Stimulated activated CD4-positive, alpha-beta T cell treated with anti-CD3 and anti-CD28 coated beads, Interleukin-1b, Interleukin-23, amount 100 ng/mL, for 4 hours (primary cell): ENCODE measurements at regions not wholly inside any gene's neighbourhood (a gene's known extent, or its start where the extent isn't known, plus 50 kb on each side); places are given as distances from the start of the nearest gene placed in this dataset.
"Not testable (repeated sequence)": the region's sequence is repeated elsewhere in the genome, so short reads cannot be mapped to it uniquely, and the experiment has no call there.

Experiments used
- DNase-seq, 2 donors: peaks; one replicate each; pipeline ENCODE4 v3.0.0-alpha.2; 2020; ENCODE audit warnings: low read depth in 2 of 2

DNA sequence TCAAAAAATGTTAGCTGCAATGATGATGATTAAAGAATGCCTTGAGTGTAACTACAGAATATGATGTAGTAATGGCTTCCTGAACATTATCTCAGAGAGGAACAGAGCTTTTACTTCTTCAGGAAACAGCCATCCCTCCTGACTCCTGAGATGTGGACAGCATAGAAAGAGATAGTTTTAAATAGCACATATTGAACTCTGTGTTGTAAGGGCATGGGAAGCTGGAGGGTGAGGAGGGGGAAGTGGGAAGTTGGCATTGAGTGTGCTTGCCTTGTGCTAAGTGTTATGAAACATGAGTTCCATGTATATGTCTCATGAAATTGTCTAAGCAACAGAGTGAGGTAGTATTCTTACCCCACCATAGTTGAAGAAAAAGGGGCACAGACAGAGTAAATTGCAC is 161.5 kb upstream of the SLC28A3 start:
- no peak for DNase-seq

DNA sequence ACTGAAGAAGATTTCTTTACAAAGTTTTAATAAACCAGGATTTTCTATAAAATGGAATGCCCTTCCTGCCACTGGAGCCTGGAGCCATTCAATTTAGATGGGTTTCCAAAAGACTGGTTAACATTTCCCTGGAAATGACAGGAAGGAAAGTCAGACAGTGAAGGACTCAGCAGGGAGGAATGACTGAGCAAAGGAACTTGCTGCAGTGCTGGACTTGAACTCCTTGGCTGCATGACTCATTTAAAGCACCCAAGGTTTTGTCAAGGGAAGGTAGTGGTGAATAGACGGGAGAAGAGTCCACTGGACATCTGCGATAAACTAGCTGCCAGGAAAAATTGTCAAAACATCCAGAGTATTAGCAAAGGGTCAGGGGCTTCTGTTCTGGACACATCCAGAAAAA is 163.8 kb upstream of the SLC28A3 start:
- DNase-seq, result no peak

DNA sequence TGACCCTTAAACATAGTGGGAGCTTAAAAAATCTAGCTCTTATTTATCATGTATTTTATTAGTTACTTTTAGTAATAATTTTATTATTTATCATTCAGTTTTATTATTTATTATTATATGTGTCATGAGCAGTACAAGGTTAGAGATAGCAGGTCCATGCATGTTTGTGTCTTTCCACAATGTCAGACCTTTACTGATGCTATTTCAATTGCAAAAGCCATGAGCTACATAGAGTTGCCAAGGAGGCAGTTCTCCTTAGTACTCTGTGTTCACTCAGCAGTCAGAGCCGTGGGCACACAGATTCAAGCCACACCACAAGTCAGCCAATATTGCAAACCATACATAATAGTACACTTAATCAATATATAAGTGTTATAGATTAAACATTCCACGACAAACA is 157.9 kb upstream of the NTRK2 start:
- DNase-seq, result no peak

DNA sequence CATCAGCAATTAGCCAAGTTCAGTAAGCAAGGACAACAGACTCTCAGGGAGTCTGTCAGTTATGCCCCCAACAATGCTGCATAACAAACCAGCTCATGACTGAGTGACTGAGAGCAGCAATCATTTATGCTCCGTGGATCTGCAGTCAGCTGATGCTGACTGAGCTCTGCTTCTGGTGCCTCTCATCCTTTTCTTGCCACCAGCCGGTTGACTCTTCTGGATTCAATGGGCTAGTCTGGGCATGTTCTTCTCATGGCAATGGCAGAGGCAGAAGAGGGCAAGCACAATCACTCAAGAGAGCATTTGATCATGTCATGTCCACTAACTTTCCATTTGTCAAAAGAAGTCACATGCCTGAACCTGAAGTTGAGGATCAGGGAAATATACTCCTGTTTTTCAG is 157.0 kb upstream of the NTRK2 start:
- no peak for DNase-seq

GRCh38 chr9:84513473-84513872 is 156.1 kb upstream of the NTRK2 start:
- no peak for DNase-seq

GRCh38 chr9:84513979-84514378 is 155.6 kb upstream of the NTRK2 start:
- no peak for DNase-seq

- no peak for DNase-seq
Measured at GRCh38 chr9:84514421-84514820, 155.1 kb upstream of the NTRK2 start.

GRCh38 chr9:84517026-84517425 is 152.5 kb upstream of the NTRK2 start:
- no peak for DNase-seq

DNA sequence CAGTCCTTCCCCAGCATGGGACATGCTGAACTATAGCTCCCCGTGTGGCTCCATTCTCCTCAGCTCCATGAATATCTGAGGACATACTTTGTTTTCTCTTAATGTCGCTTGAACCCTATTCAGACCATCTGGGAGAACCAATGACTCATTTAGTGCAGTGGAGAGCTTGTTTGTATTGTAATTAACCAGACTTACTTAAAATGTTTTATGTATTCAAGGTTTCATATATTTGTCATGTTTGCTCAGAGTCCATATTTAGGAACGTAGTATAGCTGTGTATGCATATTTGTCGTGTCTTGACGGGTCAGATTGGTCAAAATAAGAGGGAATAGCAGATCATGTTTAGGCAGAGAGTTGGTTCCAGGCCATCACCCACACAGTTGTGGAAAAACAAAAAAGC is 150.1 kb upstream of the NTRK2 start:
- no peak for DNase-seq

GRCh38 chr9:84521208-84521607 is 148.3 kb upstream of the NTRK2 start:
- no peak for DNase-seq

- not testable (repeated sequence) for DNase-seq
Measured at GRCh38 chr9:84526211-84526610, 143.3 kb upstream of the NTRK2 start.

DNA sequence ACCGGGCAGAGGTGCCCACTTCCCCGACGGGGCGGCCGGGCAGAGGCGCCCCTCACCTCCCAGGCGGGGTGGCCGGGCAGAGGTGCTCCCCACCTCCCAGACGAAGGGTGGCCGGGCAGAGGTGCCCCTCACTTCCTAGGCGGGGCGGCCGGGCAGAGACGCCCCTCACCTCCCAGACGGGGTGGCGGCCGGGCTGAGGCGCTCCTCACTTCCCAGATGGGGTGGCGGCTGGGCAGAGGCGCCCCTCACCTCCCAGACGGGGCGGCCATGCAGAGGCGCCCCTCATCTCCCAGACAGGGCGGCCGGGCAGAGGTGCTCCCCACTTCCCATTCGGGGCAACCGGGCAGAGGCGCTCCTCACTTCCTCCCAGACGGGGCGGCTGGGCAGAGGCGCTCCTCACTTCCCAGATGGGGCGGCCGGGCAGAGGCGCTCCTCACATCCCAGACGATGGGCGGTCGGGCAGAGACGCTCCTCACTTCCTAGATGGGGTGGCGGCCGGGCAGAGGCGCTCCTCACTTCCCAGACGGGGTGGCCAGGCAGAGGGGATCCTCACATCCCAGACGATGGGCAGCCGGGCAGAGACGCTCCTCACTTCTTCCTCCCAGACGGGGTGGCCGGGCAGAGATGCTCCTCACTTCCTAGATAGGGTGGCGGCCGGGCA is 142.3 kb upstream of the NTRK2 start:
- DNase-seq, result not testable (repeated sequence)

- DNase-seq, result not testable (repeated sequence)
Measured at GRCh38 chr9:84535973-84536372, 133.6 kb upstream of the NTRK2 start.

DNA sequence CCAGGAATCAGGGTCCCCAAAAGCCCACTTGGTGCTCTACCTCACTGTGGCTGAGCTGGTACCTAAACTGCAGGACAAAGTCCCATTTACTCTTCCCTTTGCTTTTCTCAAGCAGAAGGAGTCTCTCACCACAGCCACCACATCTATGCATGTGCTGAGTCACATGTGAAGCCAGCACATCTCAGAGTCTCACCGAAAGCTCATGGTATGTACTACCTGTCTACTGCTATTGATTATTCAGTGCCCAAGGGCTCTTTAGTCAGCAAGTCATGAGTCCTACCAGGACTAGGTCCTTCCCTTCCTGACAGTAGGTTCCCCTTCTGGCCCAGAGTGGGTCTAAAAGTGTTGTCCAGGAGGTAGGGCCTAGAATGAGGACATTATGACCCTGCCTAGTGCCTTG is 130.7 kb upstream of the NTRK2 start:
- DNase-seq, result no peak

- no peak for DNase-seq
Measured at GRCh38 chr9:84542554-84542953, 127.0 kb upstream of the NTRK2 start.

- DNase-seq, result no peak
Measured at GRCh38 chr9:84554069-84554664, 115.4 kb upstream of the NTRK2 start.

GRCh38 chr9:84556556-84556955 is 113.0 kb upstream of the NTRK2 start:
- no peak for DNase-seq

GRCh38 chr9:84557751-84558150 is 111.8 kb upstream of the NTRK2 start:
- no peak for DNase-seq

- no peak for DNase-seq
Measured at GRCh38 chr9:84563691-84564090, 105.8 kb upstream of the NTRK2 start.

- no peak for DNase-seq
Measured at GRCh38 chr9:84567805-84568204, 101.7 kb upstream of the NTRK2 start.

DNA sequence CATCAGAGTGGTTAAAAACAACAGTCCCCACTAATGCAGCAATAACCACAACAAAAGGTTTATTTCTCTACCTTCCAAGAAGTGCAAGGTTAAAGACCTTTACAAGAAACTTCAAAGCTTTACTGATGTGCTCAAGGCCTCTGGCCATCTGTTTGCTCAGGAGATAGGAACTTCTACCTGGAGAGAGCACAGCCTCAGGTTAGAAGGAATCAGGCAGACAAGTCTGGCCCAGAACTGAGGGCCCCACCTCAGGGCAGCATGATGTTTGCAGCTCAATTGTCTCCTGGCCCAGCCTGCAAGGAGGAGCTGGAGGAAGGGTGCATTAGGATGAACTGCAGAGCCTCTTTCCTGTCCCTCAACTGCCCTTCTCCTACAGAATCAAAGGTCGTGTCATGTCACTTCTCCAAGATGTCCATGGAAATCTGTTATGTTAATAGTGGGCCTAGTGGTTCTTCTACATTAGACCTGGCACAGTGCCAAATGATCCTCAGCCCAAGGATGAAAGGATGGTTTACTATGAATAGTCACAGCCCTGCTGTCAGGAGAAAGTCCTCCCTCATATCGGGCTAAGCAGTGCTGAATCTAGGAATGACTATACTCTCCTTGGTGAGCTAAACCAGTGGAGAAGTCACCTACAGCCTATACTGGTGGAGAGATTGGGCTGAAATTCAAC is 98.9 kb upstream of the NTRK2 start:
- no peak for DNase-seq

DNA sequence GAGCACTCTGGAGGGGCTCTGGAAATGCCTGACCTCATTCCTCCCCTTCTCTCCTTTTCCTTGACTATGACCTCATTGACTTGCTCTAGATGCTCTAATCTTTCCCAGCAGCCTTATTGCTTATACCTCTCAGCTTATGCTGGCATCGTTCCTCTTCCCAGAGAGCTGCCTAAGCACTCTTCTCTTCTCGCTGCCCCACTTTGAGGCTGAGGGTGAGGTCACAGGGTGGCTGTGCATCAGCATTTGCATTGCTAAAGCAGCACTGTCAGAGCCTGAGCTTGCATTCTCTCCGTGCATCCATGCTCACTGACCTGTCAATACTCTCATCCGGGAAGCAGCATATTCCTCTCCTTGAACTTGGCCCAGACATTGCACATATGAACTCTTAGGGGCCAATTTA is 96.4 kb upstream of the NTRK2 start:
- DNase-seq, result no peak

DNA sequence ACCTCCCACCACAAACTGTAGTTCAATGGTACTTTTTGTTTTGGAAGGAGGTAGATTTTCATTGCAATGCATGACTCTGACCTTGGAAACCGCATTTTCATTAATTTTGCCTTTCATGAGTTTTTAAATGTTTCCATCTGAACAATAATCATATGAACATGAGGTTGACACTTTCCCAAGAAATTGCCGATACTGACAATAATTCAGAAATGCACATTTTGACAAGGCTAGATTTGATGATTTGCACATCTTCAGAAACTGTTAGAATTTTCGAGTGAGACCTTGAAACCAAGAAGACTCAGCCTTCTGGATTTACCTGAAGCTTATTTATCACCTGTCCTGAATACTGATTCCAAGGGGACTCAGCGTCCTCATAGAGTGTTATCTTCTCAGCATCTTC is 93.8 kb upstream of the NTRK2 start:
- no peak for DNase-seq
